GM21381 (cell line): ENCODE measurements at regions not wholly inside any gene's neighbourhood (a gene's known extent, or its start where the extent isn't known, plus 50 kb on each side); places are given as distances from the start of the nearest gene placed in this dataset.

Experiments
- ATAC-seq: cut with Tn5 transposase; IDR thresholded peaks from one replicate; pipeline ENCODE4 v1.9.1; 2021; ENCODE audit warnings: mild to moderate bottlenecking, moderate library complexity; ENCODE audit not compliant: unreplicated experiment

DNA sequence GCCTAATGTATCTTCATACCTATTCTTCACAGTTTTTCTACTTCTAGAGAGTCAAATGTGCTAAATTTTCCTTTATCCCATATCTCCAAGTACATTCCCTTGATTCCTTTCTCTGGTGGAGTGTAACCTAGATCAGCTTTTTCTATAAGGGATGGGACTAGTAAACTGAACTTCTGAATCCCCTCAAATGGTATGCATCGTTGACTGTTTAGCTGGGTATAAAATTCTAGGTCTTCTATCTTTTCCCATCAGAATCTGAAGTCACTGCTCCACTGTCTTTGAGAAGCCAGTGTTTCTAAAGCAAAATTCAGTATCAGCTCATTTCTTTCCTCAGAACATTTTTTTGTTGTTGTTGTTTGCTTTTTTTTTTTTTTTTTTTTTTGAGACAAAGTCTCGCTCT lies 1256.8 kb downstream of the BRD1 start:
- ATAC-seq, result no peak

DNA sequence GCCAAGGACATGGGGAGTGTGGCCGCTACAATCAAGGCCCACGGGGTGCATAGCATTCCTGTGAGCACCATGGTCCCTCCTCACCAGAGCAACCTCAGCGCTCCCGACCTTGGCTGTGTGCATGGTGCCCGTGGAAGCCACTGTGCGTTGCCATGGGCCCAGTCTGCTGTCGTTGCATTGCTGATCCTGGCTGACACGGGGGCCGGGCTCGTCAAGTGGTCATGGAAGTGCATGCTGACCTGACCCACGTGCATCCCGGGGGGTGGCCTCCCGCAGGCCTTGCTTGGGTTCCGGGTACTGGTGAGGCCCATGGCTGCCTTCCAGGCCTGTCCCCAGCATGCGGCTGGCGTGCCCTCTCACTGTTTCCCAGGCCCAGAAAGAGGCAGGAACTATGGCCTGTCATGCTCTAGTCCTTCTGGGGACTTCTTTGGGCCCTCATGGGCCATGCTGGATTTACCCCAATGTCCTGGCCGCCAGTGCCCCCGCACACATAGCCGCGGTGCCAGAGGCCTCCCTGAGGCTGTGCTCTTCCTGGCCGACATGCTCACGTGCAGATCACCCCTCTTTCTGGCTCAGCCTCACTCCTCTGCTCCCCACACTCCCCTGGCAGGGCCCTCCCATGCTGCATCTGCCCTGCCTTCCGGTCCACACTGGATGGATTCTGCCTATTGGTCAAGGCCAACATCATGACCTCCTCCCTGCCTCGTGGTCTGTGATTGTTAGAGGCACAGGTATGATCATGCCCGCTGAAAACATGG lies 1258.0 kb downstream of the BRD1 start:
- ATAC-seq, result no peak

DNA sequence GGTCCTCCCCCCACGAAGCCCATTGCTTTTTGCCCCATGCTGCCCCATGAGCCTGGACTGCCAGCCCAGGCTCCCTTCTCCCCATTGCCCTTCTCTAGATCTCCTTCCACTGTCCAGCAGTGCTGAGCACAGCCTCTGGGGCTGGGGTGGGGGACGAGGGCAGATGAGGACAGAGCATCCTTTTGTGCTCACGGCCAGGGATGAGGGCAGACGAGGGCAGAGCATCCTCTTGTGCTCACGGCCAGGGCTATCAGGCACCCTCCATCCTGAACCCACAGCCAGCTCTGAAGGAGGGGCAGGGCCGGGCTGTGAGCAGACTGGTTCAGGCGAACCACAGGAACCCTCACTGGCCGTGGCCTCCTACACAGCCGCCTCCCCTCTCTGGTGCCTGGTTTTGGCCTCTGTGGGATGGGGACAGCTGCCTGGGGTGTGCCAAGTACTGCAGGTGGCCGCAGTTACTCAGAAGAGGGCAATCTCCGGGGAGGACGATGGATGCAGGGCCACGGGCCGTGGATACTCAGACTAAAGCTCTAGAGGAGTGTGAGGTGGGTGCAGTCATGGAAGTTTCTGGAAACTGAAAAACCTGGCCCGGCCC lies 1258.8 kb downstream of the BRD1 start:
- no peak for ATAC-seq

DNA sequence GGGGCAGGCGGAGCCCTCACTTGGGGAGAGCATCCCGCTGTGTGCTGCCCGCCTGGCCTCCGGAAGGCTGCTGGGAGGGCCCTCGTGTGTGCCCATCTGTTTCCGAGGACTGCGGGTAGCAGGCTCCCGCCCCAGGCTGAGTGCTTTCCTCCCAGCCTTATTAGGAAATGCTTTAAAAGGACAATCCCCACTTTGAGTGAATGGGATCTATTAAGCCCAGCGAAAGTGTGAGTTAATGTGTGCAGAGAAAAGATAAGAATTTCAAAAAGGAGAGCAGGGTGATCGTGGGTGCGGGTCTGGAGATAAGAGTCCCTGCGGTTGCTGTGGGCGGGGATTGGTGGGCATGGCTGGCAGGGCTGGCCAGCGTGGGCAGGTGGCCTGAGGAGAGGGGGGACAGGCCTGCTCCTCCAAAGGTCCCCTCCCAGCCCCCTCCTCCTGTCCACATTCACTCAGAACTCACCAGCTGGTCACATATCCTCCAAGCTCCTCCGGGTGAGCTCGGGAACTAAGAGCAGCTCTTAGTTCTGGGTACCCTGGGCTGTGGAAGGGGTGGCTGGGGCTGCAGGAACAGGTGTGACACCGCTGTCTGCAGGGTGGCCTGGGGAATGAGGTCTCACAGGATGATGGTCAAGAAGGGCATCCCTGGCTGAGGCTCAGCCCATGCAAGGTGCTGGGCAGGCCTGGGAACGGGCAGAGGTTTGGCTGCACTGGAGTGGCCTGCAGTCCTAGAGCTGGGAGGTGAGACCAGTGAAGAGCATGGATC lies 1260.3 kb downstream of the BRD1 start:
- ATAC-seq, result no peak

DNA sequence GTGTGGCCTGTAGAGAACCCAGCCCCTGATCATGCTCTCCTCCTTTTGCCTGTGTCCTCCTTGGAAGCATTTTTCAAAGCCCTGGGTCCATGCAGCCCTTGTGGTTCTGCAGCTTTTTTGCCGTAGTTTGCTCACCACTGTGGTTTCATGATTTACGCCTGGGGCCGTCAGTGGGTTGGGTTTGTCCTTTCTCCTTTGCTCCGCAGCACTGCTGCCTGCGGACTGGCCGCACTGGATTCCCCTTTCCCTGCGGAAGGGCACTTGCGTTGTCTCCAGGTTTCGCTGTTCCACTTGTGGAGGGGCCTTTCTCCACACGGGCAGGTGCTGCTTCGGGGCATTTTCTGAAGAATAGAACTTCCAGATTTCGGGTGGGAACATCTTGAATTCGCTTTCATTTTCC lies 1260.9 kb downstream of the BRD1 start:
- no peak for ATAC-seq

DNA sequence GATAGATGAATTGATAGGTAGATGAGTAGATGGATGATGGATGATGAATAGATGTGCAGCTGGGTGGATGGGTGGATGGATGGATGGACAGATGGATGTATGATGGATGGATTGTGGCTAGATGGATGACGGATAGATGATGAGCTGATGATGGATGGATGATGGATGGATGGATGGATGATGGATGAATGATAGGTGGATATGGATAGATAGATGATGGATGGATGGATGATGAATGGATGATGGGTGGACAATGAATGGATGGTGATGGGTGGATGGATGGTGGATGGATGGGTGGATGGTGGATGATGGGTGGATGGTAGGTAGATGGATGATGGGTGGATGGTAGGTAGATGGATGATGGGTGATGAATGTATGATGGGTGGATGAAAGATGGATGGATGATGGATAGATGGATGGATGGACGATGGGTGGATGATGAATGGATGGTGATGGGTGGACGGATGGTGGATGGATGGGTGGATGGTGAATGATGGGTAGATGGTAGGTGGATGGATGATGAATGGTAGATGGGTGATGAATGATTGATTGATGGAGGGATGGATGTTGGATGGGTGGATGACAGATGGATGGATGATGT lies 1261.7 kb downstream of the BRD1 start:
- ATAC-seq, result no peak

DNA sequence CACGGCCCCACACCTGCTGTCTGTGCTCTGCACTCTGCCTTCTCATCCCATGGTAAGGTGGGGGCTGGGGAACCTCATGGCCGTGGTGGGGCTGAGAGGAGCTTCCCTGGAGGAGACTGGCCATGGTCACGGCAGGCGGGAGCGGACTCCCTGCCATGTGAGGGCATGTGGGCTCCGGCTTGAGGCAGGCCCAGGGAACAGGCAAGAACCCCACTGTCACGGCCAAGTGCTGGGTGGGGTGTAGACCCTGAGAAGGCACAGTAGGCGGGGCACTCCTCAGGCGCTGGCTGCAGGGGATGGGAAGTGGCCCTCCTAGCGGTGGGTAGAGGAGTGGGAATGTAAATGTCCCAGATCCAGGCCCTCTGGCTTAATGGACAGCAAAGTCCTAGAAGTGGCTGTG lies 1262.7 kb downstream of the BRD1 start:
- ATAC-seq, result no peak

DNA sequence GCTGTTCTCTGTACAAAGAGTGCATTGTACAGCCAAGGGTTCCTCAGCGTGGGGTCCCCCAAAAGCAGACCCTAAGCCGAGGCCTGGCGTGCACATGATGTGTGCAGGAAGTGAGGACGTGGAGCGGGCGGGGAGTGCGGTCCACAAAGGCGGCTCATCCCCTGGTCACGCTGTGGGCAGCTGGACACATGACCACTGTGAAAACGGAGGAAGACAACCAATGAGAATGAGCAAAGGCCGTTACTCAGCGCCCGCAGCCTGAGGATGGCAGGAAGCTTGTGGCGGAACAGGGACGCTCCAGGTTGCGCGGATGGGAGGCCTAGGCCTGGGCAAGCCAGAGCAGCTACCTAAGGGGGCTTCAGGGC lies 1263.7 kb downstream of the BRD1 start:
- ATAC-seq, result no peak

DNA sequence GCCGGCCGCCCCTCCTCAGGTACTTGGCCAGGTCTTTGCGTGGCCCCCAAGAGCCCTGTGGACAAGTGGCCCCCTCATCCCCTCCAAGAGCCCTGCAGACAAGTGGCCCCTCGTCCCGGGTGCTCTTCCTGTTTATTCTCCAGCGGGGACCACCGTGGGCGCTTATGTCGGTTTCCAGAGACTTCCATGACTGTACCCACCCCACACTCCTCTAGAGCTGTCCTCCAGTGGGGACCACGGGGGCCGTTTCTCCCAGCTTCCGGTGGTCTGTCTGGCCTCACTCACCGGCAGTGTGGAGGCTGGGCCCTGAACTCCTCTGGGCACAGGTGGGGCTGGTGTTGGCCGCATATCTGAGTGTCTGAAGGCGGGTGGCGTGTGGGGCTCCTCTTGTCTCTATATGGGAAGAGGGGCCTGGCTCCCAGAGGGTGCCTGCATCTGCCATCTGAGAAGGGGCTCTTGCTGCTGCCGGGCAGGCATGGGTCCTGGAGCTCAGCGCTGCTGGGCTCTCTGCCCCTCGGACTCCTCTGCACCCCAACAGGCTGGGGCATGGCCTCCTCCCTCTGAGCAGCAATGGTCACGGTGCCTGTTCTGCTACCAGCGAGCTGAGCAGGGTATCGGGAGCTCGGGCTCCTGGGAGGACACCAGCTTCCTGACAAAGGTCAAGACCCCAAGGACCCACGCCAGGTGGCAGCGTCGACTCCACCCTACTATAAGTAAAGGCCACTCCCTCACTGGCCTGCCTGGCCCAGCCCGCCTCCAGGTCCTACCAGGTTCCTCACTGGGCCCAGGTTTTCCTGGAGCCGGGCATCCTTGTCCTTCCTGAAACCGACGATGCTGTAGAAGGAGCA lies 1264.3 kb downstream of the BRD1 start:
- no peak for ATAC-seq

DNA sequence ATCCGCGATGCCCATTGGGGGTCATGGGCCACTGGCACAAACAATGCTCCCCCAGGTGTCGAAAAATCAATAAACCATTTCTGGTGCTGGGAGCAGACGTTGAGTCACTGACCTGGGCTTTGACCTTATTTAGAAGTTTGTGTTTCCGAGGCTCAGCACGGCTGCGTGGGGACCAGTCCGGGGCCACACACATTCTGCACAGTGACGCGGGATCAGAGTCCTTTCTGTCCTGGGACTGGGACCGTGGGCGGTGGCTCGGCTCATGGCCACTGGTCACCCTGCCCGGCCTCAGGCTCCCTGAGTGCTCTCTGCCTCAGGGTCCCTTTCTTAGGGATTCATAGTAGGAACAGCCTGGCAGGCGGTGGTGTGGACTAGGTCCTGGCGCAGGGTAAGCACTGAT lies 1266.0 kb downstream of the BRD1 start:
- no peak for ATAC-seq

DNA sequence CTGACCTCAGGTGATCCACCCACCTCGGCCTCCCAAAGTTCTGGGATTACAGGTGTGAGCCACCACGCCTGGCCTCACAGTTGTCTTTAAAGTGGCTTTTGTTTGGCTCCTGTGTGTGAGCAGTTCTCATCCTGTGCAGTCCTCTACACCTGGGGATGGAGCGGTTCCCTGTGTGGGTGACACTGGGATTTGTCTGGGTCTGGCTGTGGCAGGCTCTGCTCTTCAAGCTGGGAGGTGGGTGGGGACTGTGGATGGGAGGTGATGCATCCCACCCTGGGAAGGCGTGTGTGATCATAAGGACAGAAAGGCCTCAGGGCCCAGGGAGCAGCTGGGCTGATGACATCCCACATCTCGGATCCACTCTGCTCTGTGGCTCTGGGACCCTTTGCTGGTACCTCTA lies 1266.8 kb downstream of the BRD1 start:
- ATAC-seq, result no peak

DNA sequence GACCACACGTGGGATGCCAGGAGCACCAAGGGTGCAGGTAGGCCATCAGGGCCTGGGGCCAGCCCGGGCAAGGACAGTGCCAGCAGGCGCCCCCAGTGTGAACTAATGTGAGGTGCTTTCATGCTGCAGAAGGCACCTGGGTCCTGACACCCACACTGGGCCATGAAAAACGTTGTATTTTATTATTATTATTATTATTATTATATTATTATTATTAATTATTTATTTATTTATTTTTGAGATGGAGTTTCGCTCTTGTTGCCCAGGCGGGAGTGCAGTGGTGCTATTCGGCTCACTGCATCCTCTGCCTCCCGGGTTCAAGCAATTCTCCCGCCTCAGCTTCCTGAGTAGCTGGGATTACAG lies 1267.3 kb downstream of the BRD1 start:
- ATAC-seq, result no peak

DNA sequence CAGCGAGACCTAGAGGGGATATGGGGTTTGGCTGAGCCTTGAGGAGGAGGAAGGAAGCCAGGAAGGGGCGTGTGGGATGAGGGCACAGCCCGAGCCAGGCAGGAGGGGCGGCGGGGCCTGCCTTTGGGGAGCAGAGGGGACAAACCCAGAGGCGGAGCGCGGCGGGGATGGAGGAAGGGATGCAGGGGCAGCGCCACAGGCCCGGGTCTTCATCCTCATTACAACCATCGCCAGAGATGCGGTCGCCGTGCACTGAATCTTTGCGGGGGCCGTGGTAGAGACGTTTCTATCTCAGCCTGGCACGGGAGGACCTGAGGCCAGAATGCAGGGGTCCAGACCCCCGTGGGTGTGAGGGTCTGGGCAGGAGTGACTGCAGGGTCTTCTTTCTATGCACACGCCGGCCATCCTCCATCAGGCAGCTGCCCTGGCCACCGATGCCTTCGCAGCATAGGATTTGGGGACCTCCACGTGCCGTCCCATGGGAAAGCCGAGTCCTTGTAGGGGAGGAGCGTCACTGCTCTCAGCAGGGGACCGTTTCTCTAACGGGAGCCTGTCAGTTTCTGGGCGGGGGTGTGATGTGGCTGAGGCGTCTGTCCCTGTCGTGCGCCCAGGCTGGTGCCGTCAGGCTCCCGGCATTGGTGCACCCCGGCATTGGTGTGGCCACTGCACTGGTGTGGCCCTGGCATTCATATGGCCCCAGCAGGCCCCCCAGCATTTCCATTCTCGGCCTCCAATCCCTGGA lies 1267.9 kb downstream of the BRD1 start:
- no peak for ATAC-seq

DNA sequence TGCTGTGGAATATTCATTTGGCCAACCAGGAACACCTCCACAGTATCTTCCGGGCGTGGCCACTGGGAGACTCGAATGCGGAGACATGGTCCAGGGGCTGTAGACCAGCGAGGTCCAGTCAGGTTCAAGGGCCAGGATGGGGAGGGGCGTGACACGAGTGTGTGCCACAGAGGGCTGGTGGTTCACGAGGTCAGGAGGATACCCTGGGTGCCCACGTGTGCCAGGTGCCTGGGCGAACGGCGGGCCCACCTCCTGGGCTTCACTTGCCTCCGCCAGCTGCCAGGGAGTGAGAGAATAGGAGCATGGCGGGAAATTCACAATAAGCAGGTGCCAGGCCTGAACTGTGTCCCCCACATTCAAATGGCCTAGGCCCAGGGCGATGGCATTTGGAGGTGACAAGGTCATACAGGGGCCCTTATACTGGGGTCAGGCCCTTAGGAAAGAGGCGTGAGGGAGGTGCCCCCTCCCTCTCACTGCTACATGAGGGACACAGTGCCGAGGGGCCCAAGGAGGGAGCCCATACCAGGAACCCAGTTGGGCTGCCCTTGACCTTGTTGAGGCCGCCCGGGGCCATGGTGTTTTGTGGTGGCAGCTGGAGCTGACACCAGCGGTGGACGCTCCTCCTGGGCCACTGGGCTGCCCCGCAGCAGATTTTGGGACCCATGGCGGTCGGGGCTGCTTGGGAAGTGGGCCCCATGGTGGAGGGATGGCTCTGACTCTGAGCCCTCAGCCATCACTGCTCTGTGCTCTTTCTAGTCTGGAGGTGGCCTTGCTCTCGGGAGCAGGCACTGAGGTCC lies 1268.9 kb downstream of the BRD1 start:
- no peak for ATAC-seq

DNA sequence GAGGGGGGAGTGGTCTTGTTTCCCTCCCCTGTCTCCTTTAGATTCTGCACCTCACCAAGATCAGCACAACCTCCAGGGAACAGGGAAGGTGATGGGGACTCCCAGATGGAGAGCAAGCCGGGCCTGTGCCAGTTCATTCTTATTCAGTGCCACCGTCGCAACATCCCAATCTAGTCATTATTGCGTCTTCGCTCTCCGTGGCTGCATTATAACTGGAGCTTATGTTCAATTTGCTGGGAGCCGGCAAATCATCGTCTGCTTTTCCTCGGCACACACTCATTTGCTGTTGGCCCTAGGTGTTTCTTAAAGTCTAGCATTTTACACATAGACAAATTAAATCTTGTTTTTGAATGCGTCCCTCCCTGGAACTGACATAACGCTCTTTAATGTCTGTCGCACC lies 1269.7 kb downstream of the BRD1 start:
- no peak for ATAC-seq

DNA sequence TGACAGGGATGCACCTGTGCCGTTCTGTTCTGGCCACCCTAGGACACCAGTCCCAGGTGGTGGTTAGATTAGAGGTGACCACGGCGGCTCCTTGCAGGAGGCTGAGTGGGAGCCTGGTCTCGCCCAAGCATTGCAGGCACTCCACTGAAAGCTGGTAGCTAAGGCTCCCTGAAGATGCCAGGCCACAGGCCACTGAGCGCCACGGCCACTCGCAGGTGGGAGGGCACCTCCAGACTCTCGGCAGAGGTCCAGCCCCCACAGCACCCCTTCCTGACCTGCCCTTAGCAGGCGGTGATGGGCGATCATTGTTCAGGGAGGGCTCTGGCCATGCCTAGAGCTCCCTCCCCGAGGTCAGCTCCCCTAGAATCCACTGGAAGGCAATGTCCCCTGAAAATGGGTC lies 1270.2 kb downstream of the BRD1 start:
- no peak for ATAC-seq

DNA sequence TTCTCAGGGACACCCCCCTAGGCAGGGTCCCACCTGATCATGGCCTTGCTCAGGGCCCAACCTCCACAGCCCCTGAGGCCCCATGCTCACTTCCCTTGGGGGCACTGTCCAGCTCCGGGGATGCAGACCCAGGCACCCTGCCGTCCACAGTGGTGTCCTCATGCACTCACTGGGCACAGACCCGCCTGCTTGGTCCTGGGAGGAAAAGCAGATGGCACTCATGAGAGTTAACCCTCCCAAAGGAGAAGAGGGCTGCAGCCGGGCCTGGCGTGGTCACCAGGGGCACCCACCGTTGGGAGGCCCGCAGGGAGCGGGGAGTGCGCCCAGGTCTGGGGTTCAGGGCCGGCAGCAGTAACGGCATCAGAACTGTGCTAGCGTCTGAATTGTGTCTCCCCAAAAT lies 1270.9 kb downstream of the BRD1 start:
- ATAC-seq, result no peak

DNA sequence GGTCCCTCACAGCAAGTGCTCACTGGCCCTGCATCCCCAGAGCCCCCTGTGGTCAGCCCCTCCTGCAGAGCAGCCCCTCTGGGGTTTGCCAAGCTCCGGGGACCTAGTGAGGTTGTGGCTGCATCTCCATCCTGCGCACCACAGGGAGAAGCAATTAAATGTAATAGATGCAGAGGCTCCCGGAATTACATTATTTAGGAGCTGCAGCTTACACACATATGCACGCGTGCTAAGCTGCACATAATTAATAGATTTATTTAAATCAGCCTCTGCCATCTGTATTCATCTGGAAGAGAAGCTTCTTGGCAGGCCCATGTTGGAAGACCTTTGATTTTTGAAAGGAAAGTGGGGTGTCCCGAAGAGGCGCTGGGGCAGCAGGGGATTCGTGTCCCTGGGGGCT lies 1271.5 kb downstream of the BRD1 start:
- ATAC-seq, result no peak

DNA sequence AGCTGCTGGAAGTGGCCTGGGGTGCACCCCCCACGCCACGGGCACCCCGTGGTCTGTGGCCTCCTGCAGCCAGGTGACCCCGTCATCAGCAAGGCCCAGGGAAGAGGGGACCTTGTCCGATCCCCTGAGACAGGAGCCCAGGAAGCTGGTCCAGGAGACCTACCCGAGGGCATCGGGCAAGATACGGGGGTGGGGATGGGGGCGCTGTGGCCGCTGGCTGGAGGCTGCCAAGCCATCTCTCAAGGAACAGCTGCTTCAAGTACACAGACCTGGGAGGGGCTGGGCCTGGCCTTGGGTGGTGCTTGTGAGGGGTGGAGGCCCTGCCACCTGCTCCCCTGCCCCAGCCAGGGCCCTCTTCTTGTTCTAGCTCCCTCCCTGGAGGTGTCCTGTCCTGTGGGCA lies 1272.1 kb downstream of the BRD1 start:
- no peak for ATAC-seq
